WERI-Rb-1 (cell line): ENCODE measurements at regions not wholly inside any gene's neighbourhood (a gene's known extent, or its start where the extent isn't known, plus 50 kb on each side); places are given as distances from the start of the nearest gene placed in this dataset.

Experiments
- DNase-seq: peaks from one replicate; pipeline ENCODE4 v3.0.0-alpha.2; 2020
- H3K27ac ChIP-seq: fragments of 250-450 bp; sonication (Bioruptor Pico); 2 replicates; pipeline ENCODE4 v1.5.1; 2020; ENCODE audit warnings: mild to moderate bottlenecking, moderate library complexity
- H3K27me3 ChIP-seq: fragments of 250-450 bp; sonication (Bioruptor Pico); 2 replicates; pipeline ENCODE4 v1.5.1; 2021; ENCODE audit warnings: mild to moderate bottlenecking, low read depth, moderate library complexity; ENCODE audit not compliant: insufficient read depth, severe bottlenecking
- H3K36me3 ChIP-seq: fragments of 250-450 bp; sonication (Bioruptor Pico); 2 replicates; pipeline ENCODE4 v1.5.1; 2020; ENCODE audit warnings: mild to moderate bottlenecking, moderate library complexity
- H3K4me3 ChIP-seq: 2 replicates; pipeline ENCODE4 v1.5.1; 2011; ENCODE audit warnings: low read depth, mild to moderate bottlenecking, control low read depth, low read length
- H3K9me3 ChIP-seq: fragments of 250-450 bp; sonication (Bioruptor Pico); 2 replicates; pipeline ENCODE4 v1.5.1; 2021; ENCODE audit warnings: mild to moderate bottlenecking, moderate library complexity; ENCODE audit not compliant: severe bottlenecking
- CTCF ChIP-seq: IDR thresholded peaks from 2 replicates; pipeline ENCODE4 v1.5.1; 2011; ENCODE audit warnings: low read depth, mild to moderate bottlenecking, control low read depth, inconsistent platforms, low read length

- no peak for TF ChIP-seq CTCF
- Histone ChIP-seq H3K9me3 (no peaks in the 10 kb centered on the region), H3K36me3 (no peaks in the 10 kb centered on the region), H3K27ac (no peak overlapping the region), H3K4me3 (no peak overlapping the region), H3K27me3 (no peaks in the 10 kb centered on the region)
- DNase-seq: no peak
Measured at GRCh38 chr13:91112201-91112923, 235.1 kb upstream of the MIR17HG start.

DNA sequence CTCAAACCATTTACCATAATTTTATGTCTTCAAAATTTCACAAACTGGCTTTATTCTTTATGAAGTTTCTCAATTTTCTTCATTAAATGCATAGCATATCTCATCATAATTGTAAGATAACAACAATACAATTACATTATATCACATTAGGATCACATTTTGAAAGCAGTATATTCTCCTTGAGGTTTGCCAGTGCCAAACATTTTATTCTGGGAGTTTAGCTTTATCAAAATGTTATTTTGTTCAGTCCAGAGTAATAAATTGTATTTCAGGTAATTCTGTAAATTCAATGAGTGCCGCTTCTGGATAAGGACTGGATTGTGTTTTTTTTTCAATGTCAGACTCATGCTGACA lies 234.6 kb upstream of the MIR17HG start:
- H3K27ac ChIP-seq: no peak overlapping the region
- H3K36me3 ChIP-seq: no peaks in the 10 kb centered on the region
- no peaks in the 10 kb centered on the region for H3K27me3 ChIP-seq
- TF ChIP-seq CTCF: no peak
- no peak overlapping the region for H3K4me3 ChIP-seq
- no peaks in the 10 kb centered on the region for H3K9me3 ChIP-seq
- DNase-seq: no peak

DNA sequence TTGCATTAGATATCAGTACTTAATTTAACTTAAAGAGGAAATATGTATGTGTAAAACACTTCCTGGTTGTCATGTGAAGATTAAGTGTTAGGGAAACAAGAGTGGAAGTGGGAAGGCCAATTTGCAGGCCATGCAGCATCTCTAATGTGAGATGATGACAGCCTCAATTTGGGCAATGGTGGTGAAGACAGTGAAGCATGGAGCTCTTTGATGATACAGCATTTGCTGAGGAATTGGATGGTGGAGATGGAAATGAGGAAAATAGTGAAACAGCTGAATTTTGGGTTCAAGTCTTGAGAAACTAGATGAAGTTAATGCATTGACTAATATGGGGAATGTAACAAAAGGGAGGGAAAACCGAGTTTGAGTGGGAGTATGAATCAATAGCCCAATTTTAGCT lies 231.7 kb upstream of the MIR17HG start:
- no peak for TF ChIP-seq CTCF

GRCh38 chr13:91117351-91117750 lies 230.1 kb upstream of the MIR17HG start:
- Histone ChIP-seq H3K36me3 (no peaks in the 10 kb centered on the region), H3K27ac (no peak overlapping the region), H3K27me3 (peaks cover 6% of the 10 kb centered on the region), H3K4me3 (no peak overlapping the region), H3K9me3 (no peaks in the 10 kb centered on the region)
- TF ChIP-seq CTCF: no peak
- no peak for DNase-seq

More for the DNA sequence above, 231.7 kb upstream of the MIR17HG start:
- H3K4me3 ChIP-seq: no peak overlapping the region
- H3K27ac ChIP-seq: no peak overlapping the region
- no peaks in the 10 kb centered on the region for H3K36me3 ChIP-seq
- no peaks in the 10 kb centered on the region for H3K27me3 ChIP-seq
- DNase-seq: no peak
- no peaks in the 10 kb centered on the region for H3K9me3 ChIP-seq

- DNase-seq: no peak
- no peak overlapping the region for H3K4me3 ChIP-seq
- H3K36me3 ChIP-seq: no peaks in the 10 kb centered on the region
- no peak overlapping the region for H3K27ac ChIP-seq
- no peak for TF ChIP-seq CTCF
- H3K9me3 ChIP-seq: no peaks in the 10 kb centered on the region
- H3K27me3 ChIP-seq: peaks cover 6% of the 10 kb centered on the region
Measured at GRCh38 chr13:91119643-91120042, 227.8 kb upstream of the MIR17HG start.

GRCh38 chr13:91122766-91123165 lies 224.7 kb upstream of the MIR17HG start:
- no peak for DNase-seq
- Histone ChIP-seq H3K27me3 (peaks cover 6% of the 10 kb centered on the region), H3K9me3 (no peaks in the 10 kb centered on the region), H3K27ac (no peak overlapping the region), H3K36me3 (no peaks in the 10 kb centered on the region), H3K4me3 (no peak overlapping the region)
- TF ChIP-seq CTCF: no peak
